H9 (cell line): ENCODE measurements at regions not wholly inside any gene's neighbourhood (a gene's known extent, or its start where the extent isn't known, plus 50 kb on each side); places are given as distances from the start of the nearest gene placed in this dataset.

Experiments
- DNase-seq: peaks from one replicate; pipeline ENCODE4 v3.0.0-alpha.2; 2017
- H2AFZ ChIP-seq: one replicate; pipeline ENCODE4 v1.6.1; 2013; ENCODE audit warnings: mild to moderate bottlenecking, low read length, control low read depth, moderate library complexity
- H2AK5ac ChIP-seq: 2 replicates; pipeline ENCODE4 v1.6.1; 2013; ENCODE audit warnings: low read length, control low read depth, mixed read lengths; ENCODE audit not compliant: insufficient read length
- H2BK120ac ChIP-seq: one replicate; pipeline ENCODE4 v1.6.1; 2013; ENCODE audit warnings: low read depth, mild to moderate bottlenecking, low read length, control low read depth, inconsistent platforms; ENCODE audit not compliant: poor library complexity, severe bottlenecking
- H2BK12ac ChIP-seq: 2 replicates; pipeline ENCODE4 v1.6.1; 2013; ENCODE audit warnings: low read length, control low read depth, mixed read lengths, low read depth; ENCODE audit not compliant: insufficient read length
- H2BK15ac ChIP-seq: 2 replicates; pipeline ENCODE4 v1.6.1; 2013; ENCODE audit warnings: low read depth, low read length, control low read depth
- H2BK20ac ChIP-seq: one replicate; pipeline ENCODE4 v1.6.1; 2013; ENCODE audit warnings: low read depth, mild to moderate bottlenecking, low read length, control low read depth, inconsistent platforms; ENCODE audit not compliant: poor library complexity, severe bottlenecking
- H2BK5ac ChIP-seq: 2 replicates; pipeline ENCODE4 v1.6.1; 2013; ENCODE audit warnings: low read length, control low read depth, mixed read lengths; ENCODE audit not compliant: insufficient read length
- H3K14ac ChIP-seq: 2 replicates; pipeline ENCODE4 v1.6.1; 2013; ENCODE audit warnings: low read length, control low read depth; ENCODE audit not compliant: insufficient read depth
- H3K18ac ChIP-seq: 2 replicates; pipeline ENCODE4 v1.6.1; 2013; ENCODE audit warnings: low read depth, mild to moderate bottlenecking, mixed read lengths, low read length, control low read depth; ENCODE audit not compliant: insufficient read length
- H3K23ac ChIP-seq: 2 replicates; pipeline ENCODE4 v1.6.1; 2013; ENCODE audit warnings: low read length, control low read depth, mixed read lengths, low read depth; ENCODE audit not compliant: insufficient read length
- H3K23me2 ChIP-seq: 2 replicates; pipeline ENCODE4 v1.6.1; 2013; ENCODE audit warnings: low read depth, mild to moderate bottlenecking, mixed read lengths, low read length, control low read depth; ENCODE audit not compliant: insufficient read length, poor library complexity, severe bottlenecking
- H3K27ac ChIP-seq: 2 replicates; pipeline ENCODE4 v1.5.1; 2013; ENCODE audit warnings: low read length, control low read depth, mixed read lengths, low read depth; ENCODE audit not compliant: insufficient read length
- H3K27me3 ChIP-seq: 2 replicates; pipeline ENCODE4 v1.6.1; 2013; ENCODE audit warnings: low read length, control low read depth, inconsistent platforms; ENCODE audit not compliant: insufficient read depth
- H3K4ac ChIP-seq: 2 replicates; pipeline ENCODE4 v1.6.1; 2013; ENCODE audit warnings: low read depth, mild to moderate bottlenecking, control low read depth, inconsistent platforms, low read length, moderate library complexity
- H3K4me1 ChIP-seq: 2 replicates; pipeline ENCODE4 v1.6.1; 2013; ENCODE audit warnings: low read length, control low read depth, inconsistent platforms; ENCODE audit not compliant: insufficient read depth
- H3K4me2 ChIP-seq: 2 replicates; pipeline ENCODE4 v1.6.1; 2013; ENCODE audit warnings: low read length, control low read depth, mixed read lengths; ENCODE audit not compliant: insufficient read length, insufficient read depth
- H3K56ac ChIP-seq: 2 replicates; pipeline ENCODE4 v1.6.1; 2013; ENCODE audit warnings: low read depth, mild to moderate bottlenecking, mixed read lengths, low read length, control low read depth; ENCODE audit not compliant: insufficient read length
- H3K79me1 ChIP-seq: 2 replicates; pipeline ENCODE4 v1.6.1; 2013; ENCODE audit warnings: low read depth, mild to moderate bottlenecking, moderate library complexity, low read length, control low read depth, inconsistent platforms; ENCODE audit not compliant: insufficient read depth, poor library complexity, severe bottlenecking
- H3K79me2 ChIP-seq: 2 replicates; pipeline ENCODE4 v1.6.1; 2013; ENCODE audit warnings: low read length, control low read depth, inconsistent platforms; ENCODE audit not compliant: insufficient read depth
- H3K9ac ChIP-seq: 2 replicates; pipeline ENCODE4 v1.6.1; 2013; ENCODE audit warnings: low read length, control low read depth, mixed read lengths; ENCODE audit not compliant: insufficient read length; ENCODE audit errors: extremely low read depth
- H3K9me3 ChIP-seq: one replicate; pipeline ENCODE4 v1.6.1; 2013; ENCODE audit warnings: low read depth, low read length, inconsistent platforms; ENCODE audit not compliant: control insufficient read depth
- H3T11ph ChIP-seq: one replicate; pipeline ENCODE4 v1.6.1; 2013; ENCODE audit warnings: mild to moderate bottlenecking, low read length, control low read depth, inconsistent platforms
- H4K20me1 ChIP-seq: one replicate; pipeline ENCODE4 v1.6.1; 2013; ENCODE audit not compliant: control insufficient read depth, insufficient read length, insufficient read depth
- H4K5ac ChIP-seq: 2 replicates; pipeline ENCODE4 v1.6.1; 2013; ENCODE audit warnings: low read depth, mild to moderate bottlenecking, mixed read lengths, low read length, control low read depth; ENCODE audit not compliant: insufficient read length
- H4K8ac ChIP-seq: replicated peaks from 2 replicates; pipeline ENCODE4 v1.6.1; 2013; ENCODE audit warnings: low read length, control low read depth, mixed read lengths, low read depth; ENCODE audit not compliant: insufficient read length
- H4K91ac ChIP-seq: 2 replicates; pipeline ENCODE4 v1.6.1; 2013; ENCODE audit warnings: low read depth, mild to moderate bottlenecking, moderate library complexity, mixed read lengths, low read length, control low read depth; ENCODE audit not compliant: insufficient read length
- H3K27ac Mint-ChIP-seq, 3 experiments: 2 replicates in 2 of 3; 3 replicates in 1 of 3; pipeline ENCODE4 v1.8.0; 2020 to 2021; ENCODE audit warnings: mixed read lengths in 3 of 3, mild to moderate bottlenecking in 1 of 3, moderate library complexity in 1 of 3
- H3K27me3 Mint-ChIP-seq: 2 replicates; pipeline ENCODE4 v1.8.0; 2021; ENCODE audit warnings: low read depth, mild to moderate bottlenecking, moderate library complexity, mixed read lengths
- H3K36me3 Mint-ChIP-seq, 3 experiments: 2 replicates in 2 of 3; 3 replicates in 1 of 3; pipeline ENCODE4 v1.8.0; 2020 to 2021; ENCODE audit warnings: low read depth in 3 of 3, mixed read lengths in 3 of 3; ENCODE audit not compliant: insufficient read depth in 1 of 3
- H3K4me1 Mint-ChIP-seq, 2 experiments: 2 replicates each; pipeline ENCODE4 v1.8.0; 2020; ENCODE audit warnings: mixed read lengths in 2 of 2
- H3K4me3 Mint-ChIP-seq, 2 experiments: 2 replicates in 1 of 2; 3 replicates in 1 of 2; pipeline ENCODE4 v1.8.0; 2020 to 2021; ENCODE audit warnings: mild to moderate bottlenecking in 2 of 2, mixed read lengths in 2 of 2, moderate library complexity in 1 of 2
- H3K9me3 Mint-ChIP-seq, 2 experiments: 2 replicates in 1 of 2; 3 replicates in 1 of 2; pipeline ENCODE4 v1.8.0; 2020; ENCODE audit warnings: mild to moderate bottlenecking in 2 of 2, mixed read lengths in 2 of 2, moderate library complexity in 1 of 2
- CTCF ChIP-seq: fragments of 200-600 bp; sonication (generic); conservative IDR thresholded peaks from 3 replicates; pipeline ENCODE4 v1.8.0; 2021; ENCODE audit warnings: antibody characterized with exemption, mild to moderate bottlenecking
- WGBS: extraction: QIAGEN DNeasy Blood & Tissue Kit; methylation state at CpG from one replicate; pipeline ENCODE4 v1.1.7; 2013; ENCODE audit warnings: missing lambda C conversion rate, low lambda C conversion rate, mixed read lengths; ENCODE audit not compliant: insufficient read length; ENCODE audit errors: extremely low coverage; 5-methylcytosine and 5-hydroxymethylcytosine counted together

DNA sequence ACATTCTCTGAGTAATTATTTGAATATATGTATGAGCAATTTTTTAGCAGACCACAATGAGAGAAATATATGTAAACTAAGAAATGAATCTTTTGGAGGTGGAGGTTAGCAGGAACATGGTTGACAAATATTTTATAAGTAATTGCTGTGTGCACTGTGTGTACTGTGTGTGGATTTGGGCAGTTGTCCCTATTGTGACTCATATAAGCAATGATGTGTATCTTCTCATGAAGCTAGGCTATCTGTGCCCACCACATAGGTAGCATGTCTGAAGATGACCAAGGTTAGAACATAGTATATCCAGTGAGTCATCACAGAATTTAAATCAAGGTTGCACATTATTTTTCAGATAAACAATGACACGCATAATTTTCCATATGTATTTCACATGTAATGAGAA lies 713.9 kb upstream of the GBE1 start:
- no peaks in the 10 kb centered on the region for H3K4me1 ChIP-seq
- no peak overlapping the region for H4K5ac ChIP-seq
- no peak overlapping the region for H3K27ac ChIP-seq
- Mint-ChIP-seq H3K36me3 (peaks cover 0 to 15% (median 10%) of the 10 kb centered on the region in 3 experiments; a peak in 3 of 7 replicates), H3K27me3 (no peaks in the 10 kb centered on the region), H3K9me3 (peaks cover 10 to 14% of the 10 kb centered on the region in 2 experiments; a peak in 2 of 5 replicates), H3K4me3 (no peak overlapping the region), H3K27ac (no peak overlapping the region), H3K4me1 (no peaks in the 10 kb centered on the region)
- H3K4me2 ChIP-seq: no peak overlapping the region
- H3K18ac ChIP-seq: no peak overlapping the region
- H3K79me1 ChIP-seq: no peaks in the 10 kb centered on the region
- no peaks in the 10 kb centered on the region for H3K79me2 ChIP-seq
- H3K27me3 ChIP-seq: no peaks in the 10 kb centered on the region
- no peak overlapping the region for H2BK15ac ChIP-seq
- H4K20me1 ChIP-seq: no peaks in the 10 kb centered on the region
- H2BK5ac ChIP-seq: no peak overlapping the region
- no peak overlapping the region for H2AFZ ChIP-seq
- no peak overlapping the region for H2BK120ac ChIP-seq
- H3K23ac ChIP-seq: no peak overlapping the region
- H2AK5ac ChIP-seq: no peak overlapping the region
- H2BK20ac ChIP-seq: no peak overlapping the region
- no peak for TF ChIP-seq CTCF
- H3K23me2 ChIP-seq: no peaks in the 10 kb centered on the region
- no peak overlapping the region for H3K4ac ChIP-seq
- H3K14ac ChIP-seq: no peak overlapping the region
- H4K91ac ChIP-seq: no peak overlapping the region
- no peak for DNase-seq
- no peak overlapping the region for H2BK12ac ChIP-seq
- H3K9me3 ChIP-seq: no peaks in the 10 kb centered on the region
- no peak overlapping the region for H3T11ph ChIP-seq
- no peak overlapping the region for H4K8ac ChIP-seq
- no CpG with 5 or more reads among the region's 1 CpG for WGBS
- H3K9ac ChIP-seq: no peak overlapping the region
- H3K56ac ChIP-seq: no peak overlapping the region
